GM10847 (cell line): ENCODE measurements at regions not wholly inside any gene's neighbourhood (a gene's known extent, or its start where the extent isn't known, plus 50 kb on each side); places are given as distances from the start of the nearest gene placed in this dataset.

ENCODE experiments used
- POLR2A ChIP-seq: IDR thresholded peaks from 2 replicates; pipeline ENCODE4 v1.6.1; 2011; ENCODE audit not compliant: insufficient read length; ENCODE audit errors: extremely low read depth

DNA sequence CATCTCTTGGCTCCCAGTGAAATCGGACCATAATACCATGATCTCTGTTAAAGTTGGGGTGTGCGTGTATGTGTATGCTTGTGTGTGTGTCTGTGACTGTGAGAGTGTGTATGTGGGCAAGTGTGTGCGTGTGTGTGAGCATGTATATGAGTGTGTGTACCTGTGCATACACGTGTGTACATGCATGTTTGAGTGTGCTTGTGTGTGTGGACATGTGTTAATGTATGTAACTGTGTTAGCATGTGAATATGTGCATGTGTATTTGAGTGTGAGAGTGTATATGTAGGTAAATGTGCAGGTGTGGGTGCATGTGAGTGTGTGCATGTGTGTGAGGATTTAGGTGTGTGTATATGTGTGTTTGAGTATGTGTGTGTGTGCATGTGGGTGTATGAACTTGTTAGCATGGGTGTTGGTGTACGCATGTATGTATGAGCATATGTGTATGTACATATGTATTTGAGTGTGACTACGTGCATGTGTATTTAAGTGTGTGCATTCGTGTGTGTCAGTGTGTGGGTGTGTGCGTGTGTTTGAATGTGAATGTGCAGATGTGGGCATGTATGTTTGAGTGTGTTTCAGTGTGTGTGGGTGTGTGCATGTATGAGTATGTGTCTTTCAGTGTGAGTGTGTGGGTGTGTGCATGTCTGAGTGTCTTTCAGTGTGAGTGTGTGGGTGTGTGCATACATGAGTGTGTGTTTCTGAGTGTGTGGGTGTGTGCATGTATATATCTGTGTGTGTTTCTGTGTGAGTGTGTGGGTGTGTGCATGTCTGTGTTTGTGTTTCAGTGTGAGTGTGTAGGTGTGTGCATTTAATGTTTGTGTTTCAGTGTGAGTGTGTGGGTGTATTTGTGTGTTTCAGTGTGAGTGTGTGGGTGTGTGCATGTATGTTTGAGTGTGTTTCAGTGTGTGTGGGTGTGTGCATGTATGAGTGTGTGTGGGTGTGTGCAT is 183.2 kb downstream of the SOX9 start:
- TF ChIP-seq POLR2A, result no peak

DNA sequence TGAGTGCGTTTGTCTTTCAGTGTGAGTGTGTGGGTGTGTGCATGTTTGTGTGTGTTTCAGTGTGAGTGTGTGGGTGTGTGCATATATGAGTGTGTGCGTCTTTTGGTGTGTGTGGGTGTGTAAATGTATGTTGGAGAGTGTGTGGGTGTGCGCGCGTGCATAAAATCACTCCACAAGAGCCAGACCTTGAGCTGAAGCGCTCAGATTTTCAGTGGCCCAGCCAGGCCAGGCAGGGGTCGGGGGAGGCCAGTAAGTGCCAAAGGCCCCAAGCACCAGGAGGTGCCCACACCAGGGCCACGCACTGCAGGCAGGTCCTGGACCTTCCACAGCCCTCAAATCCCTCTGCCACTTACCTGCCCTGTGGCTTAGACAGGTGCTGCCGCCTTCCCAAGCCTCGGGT is 184.0 kb downstream of the SOX9 start:
- no peak for TF ChIP-seq POLR2A

DNA sequence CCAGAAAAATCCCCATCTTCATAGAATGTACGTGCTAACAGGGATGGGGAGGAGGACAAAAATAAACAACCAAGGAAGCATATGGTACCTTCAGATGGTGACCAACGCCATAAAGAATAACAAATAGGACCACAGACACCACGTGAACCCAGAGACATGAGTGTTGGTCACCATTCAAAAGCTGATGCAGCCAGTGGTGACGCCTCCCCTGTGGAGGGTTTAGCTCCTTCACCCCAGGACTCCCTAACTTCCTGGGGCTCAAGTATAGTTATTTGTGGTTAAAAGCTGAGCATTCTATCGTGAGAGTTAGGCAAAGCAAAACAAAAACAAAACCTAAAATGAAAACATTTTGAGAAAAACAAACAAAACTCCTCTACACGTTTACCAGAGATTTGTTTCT is 184.7 kb downstream of the SOX9 start:
- TF ChIP-seq POLR2A, result no peak

DNA sequence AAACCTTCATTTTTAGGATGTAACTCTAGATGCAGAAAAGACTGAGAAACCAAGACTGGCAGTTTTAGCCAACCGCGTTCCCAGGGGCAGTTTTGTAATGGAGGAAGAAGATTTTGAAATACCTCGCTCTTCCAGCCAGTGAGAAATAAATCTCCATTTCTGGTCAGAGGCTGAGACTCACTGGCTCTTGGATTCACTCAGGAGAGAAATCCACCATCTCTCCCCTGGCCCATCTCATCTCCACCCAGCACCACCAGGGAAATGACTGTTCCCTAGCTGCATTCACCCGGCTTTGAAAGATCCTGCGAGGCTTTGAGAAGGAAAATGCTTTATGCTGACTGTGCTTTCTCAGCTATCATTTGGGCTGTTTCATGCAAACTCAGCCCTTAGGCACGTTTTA is 185.2 kb downstream of the SOX9 start:
- no peak for TF ChIP-seq POLR2A

DNA sequence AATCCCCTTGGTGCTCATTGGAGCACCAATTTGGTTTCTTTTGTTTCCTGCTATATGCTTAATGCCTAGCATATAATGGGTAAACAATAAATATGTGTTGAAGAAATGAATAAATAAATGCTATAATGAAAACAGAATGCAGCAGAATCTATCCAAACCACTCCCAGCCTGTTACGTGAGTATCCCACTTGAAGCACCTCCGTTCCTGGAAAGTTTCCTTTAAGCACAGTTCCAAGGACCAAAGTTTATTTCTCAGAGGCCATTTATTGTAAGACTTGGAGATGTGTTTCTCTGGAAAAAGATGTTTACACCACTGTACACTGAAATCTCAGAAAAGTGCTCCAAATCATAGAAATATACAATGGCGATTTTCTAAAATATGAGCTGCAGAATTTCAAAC is 187.0 kb downstream of the SOX9 start:
- TF ChIP-seq POLR2A, result no peak

DNA sequence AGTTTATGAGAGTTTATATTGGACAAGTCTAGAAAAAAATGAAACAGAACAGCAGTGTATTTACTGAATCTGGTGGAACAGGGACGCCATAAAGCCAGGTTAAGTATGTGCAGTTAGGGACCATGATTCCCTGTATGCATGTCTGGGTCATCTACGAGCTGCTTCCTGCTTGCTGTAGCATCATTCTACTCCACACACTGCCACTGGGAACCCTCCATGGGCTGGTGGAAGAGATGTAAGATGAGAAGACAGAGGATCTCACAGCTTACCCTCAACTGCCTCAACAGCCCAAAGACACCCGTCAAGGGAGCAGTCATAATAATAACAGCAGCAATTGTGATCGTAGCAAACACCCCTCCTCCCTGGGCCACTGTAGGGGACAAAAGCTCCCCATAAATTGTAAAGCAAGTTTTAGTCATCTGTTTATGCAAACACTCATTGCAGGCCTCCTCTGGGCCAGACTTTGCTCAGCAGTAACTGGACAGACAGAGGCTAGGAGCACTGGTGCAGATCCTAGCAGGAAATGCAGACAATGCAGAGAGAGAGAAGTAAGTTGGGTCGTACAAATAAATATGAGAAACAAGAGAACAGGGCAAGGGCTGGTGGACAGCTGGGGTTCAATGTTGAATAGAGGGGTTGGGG is 188.0 kb downstream of the SOX9 start:
- TF ChIP-seq POLR2A, result no peak

DNA sequence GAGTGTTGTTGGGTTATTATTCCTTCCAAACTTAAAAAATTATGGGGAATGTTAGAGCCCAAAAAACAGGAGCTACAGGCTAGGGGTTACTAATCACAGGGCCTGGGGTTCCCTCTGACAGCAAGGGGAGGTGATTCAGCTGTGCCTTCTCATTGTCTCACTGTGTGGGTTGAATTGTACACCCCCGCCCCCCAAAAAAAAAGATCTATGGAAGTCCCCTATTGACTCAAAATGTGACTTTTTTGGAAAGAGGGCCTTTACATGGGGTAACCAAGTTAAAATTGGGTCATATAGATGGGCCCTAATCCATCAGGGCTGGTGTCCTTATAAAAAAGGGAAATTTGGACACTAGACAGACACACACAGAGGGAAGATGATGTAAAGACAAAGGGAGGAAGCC is 190.2 kb downstream of the SOX9 start:
- TF ChIP-seq POLR2A, result no peak

DNA sequence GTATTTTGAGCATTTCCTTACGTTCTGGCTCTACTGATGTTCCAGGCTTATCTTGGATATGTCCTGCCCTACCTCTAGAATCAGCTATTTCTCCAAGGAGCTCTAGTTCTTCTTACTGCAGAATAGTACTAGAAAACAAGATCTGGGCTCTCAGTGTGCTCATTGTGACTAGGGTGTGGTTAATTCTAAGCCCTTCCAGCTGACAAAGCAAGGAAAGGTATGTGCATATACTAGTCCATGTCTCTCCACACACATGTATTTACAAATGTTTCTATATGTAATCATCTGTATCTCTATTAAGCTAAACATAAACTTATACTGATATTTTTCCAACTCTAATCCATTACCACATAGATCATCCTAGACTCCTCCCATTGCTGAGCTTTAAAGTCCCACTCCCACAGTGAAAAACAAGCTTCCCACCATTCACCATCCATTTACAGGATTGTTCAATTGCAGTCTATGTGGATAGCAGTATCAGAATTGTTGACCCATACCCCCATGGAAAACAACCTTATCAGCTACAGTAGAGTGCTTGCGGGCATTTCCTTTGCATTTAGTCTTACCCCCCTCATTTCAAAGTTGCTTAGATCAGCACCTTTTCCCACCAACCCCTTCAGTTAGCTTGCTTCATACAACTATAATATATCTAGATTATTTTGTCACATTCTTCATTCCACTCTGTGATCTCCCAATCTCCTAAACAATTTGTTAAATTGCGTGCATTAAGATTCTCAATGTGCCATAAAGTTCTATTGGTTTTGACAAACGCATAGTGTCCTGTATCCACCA is 194.5 kb downstream of the SOX9 start:
- no peak for TF ChIP-seq POLR2A

DNA sequence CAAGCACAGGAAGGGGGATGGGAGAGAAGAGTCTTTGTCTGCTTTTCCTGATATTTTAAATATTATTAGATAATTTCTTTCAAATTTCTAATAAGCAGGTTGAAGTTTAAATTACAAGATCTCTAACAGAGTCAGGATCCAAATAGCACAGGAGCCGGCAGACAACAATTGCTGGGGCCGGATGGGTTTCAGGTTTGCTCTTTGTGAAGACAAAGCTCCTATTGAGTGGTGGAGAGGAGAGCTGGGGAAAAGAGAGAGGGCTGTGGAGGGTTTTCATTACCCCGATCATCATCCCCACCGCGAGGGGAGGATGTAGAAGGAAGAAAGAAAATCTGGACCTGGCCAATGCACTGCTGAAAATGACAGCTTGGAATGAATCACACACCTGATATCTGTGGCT is 197.3 kb downstream of the SOX9 start:
- no peak for TF ChIP-seq POLR2A

DNA sequence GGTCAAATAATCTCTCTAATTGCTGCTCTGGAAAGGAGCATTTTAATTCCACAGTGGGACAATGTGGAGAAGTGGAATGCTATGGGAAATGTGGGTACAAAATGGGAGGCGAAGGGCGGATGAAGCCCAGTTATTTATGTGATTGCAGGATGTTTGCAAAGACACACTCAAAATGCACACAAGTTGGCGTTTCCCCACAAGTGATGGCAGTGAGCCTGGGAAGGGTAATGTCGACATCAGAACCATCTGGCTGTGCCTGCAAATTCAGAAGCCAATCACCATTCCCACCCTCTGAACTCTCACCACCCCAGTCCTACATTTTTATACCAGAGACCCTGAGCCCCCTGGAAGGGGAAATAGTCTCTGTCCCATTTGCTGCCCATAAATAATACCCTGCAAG is 201.1 kb downstream of the SOX9 start:
- no peak for TF ChIP-seq POLR2A

DNA sequence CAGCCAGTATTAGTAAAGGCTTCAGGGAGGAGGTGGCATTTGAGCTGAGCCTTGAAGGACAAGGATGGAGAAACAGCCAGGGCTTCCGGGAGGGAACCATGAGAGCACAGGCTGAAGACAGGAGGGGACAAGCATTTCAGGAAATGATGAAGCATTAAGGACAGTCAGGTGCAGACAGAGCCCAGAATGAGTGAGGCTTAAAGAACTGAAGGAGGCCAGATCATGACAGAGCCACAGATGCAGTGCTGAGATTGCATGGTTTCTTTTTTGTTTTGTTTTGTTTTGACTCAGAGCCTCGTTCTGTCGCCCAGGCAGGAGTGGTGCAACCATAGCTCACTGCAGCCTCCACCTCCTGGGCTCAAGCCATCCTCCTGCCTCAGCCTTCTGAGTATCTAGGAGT is 211.5 kb downstream of the SOX9 start:
- no peak for TF ChIP-seq POLR2A

DNA sequence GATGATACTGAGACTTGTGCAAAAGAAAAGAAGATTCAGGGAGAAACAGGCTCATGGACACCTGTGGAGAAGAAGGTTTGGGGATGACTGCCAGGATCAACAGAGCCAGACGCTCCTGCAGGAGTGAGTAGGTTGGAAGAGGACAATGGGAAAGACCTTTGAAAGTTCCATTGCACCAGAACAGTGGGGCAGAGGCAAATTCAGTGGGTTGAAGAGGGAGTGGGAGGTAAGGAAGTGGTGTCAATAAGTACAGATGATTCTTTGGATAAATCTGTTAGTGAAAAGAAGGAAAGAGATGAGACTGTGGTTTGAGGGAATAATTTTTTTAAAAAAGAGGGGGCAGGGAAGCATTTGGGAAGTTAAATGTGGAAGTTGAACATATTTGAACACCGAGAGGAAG is 212.8 kb downstream of the SOX9 start:
- TF ChIP-seq POLR2A, result no peak

DNA sequence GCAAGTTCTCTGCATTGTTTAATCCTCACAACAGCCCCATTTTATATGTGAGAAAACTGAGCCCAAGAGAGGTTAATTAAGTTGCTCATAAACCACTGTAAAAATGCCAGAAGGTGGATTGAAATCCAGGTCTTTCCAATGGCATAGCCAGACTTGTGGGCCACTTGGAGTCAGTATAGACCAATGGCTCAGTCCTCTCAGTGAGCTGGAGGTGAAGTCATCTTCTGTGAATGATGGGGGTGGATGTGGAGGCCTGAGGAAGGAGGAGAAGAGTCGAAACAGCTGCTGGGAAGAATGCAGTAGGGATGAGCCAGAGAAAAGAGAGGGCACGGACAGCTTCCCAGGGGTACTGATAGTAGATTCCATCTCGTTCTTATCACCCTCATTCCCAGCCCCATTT is 213.4 kb downstream of the SOX9 start:
- no peak for TF ChIP-seq POLR2A

DNA sequence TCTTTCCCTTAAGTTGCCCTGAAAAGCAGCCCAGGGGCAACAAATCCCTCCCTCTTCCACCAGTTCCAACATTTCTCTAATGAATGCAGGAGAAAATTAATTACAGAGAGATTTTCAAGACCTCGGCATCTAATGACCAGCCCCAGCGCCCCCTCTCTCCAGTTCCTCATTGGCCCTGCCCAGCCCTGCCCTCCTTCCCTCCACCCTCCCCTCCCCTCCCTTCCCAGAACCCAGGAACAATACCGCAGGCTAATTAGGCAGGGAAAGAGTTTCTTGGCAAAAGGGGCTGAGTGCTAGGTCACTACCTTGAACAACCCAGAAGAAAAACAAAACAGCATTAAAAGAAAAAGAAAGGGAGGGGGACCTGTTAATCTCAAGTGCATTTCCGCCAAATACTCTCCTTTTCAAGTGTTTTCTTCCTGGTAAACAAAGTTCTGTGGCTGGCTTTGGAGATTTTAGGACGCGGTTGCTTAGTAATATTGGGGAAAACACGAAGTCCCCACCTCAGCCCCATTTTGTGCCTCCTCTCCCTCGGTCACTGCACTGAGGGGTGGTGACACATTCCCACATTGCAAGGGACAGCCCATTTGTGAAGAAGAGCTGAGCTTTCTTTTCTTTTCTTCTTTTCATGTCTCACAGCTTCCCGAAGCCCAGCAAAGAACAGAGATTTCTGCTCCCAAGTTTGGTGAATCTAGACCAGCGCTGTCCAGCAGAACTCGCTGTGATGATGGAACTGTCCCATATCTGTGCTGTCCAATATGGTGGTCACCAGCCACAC is 215.4 kb downstream of the SOX9 start:
- TF ChIP-seq POLR2A, result no peak

DNA sequence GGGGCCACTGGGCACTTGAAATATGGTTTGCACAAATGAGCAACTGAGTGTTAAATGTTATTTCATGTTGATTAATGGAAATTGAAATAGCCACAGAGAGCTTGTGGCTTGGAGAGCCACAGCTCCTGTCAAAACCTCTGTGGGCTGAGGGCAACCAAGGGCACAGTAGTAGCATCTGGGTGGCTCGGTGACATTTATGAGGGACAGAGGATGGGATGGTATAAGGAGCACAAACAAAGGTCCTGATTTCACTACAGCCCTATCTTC is 215.9 kb downstream of the SOX9 start:
- TF ChIP-seq POLR2A, result no peak
